GM12873 (cell line): ENCODE measurements at regions not wholly inside any gene's neighbourhood (a gene's known extent, or its start where the extent isn't known, plus 50 kb on each side); places are given as distances from the start of the nearest gene placed in this dataset.

Experiments
- TF ChIP-seq, protein P1 (sequence below): IDR thresholded peaks from 2 replicates; pipeline ENCODE4 v1.5.1; 2012; ENCODE audit warnings: low read depth, mild to moderate bottlenecking, moderate library complexity, low read length, control low read depth; ENCODE audit not compliant: insufficient read depth; ENCODE audit errors: missing control alignments

- TF ChIP-seq, protein P1, sequence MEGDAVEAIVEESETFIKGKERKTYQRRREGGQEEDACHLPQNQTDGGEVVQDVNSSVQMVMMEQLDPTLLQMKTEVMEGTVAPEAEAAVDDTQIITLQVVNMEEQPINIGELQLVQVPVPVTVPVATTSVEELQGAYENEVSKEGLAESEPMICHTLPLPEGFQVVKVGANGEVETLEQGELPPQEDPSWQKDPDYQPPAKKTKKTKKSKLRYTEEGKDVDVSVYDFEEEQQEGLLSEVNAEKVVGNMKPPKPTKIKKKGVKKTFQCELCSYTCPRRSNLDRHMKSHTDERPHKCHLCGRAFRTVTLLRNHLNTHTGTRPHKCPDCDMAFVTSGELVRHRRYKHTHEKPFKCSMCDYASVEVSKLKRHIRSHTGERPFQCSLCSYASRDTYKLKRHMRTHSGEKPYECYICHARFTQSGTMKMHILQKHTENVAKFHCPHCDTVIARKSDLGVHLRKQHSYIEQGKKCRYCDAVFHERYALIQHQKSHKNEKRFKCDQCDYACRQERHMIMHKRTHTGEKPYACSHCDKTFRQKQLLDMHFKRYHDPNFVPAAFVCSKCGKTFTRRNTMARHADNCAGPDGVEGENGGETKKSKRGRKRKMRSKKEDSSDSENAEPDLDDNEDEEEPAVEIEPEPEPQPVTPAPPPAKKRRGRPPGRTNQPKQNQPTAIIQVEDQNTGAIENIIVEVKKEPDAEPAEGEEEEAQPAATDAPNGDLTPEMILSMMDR, result no peak
Observed at GRCh38 chr15:75112278-75112847, 89.0 kb downstream of the PPCDC start.

DNA sequence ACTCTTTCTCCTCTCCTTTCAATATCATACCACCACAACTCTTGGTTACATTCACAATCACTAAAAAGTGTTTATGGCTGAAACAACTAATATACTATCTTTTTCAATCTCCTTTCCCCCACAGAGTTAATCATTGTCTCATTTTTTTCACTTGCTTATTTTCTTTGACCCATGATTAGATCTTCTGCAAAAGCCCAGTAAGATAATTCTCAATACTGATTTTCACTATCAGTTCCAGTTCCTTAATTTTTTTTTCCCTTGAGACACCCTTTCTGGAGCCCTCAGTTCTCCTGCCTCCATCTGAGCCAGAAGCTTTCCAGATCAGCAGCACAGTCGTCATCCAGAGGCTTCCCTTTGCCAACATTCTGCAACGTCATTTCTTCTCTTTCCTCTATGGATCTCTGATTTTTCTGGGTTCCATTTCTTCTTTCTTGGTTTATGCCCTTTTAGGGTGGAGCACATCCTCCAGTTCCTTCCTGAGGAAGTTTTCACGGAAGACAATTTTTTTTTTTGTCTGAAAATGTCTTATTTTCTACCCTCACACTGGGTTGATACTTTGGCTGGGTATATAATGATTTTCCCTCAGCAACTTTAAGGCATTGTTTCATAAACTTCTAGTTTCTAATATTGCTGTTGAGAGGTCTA lies 88.7 kb upstream of the C15orf39 start:
- TF ChIP-seq, protein P1, result no peak

DNA sequence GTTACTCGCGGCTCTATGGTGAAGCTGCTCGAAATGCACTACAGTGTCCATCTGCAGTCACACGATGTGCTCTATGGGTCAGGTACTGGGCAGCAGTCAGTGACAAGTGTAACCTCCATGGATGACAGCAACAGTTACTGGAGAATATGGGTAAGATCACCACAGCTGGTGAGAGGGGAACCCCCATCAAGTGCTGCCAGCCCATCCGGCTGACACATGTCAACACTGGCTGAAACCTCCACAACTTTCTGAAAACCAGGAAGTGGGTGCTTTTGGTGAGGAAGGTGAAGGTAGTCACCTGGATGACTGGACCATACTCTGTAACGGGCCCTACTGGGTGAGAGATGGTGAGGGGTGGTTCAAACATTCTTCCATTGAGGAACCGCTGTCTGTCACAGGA lies 87.4 kb upstream of the C15orf39 start:
- TF ChIP-seq, protein P1, result no peak

- TF ChIP-seq, protein P1, result no peak
Observed at GRCh38 chr15:75114796-75115195, 86.9 kb upstream of the C15orf39 start.

DNA sequence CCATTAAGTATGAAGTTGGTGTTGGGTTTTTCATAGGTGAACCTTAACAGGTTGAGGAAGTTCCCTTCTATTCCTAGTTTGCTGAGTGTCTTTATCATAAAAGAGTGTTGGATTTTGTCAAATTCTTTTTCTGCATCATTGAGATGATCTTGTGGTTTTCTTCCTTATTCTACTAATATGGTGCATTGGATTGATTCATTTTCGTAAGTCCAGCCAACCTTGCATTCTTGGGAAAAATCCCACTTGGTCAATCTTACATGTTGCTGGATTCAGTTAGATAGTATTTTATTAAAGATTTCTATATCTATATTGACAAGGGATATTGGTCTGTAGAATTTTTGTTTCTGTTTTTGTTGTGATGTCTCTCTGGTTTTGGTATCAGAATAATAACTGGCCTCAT lies 83.7 kb upstream of the C15orf39 start:
- TF ChIP-seq, protein P1, result no peak

GRCh38 chr15:75121491-75121890 lies 80.2 kb upstream of the C15orf39 start:
- TF ChIP-seq, protein P1, result no peak

GRCh38 chr15:75123395-75123794 lies 78.3 kb upstream of the C15orf39 start:
- TF ChIP-seq, protein P1, result no peak
